OCI-LY7 (cell line): ENCODE measurements at regions not wholly inside any gene's neighbourhood (a gene's known extent, or its start where the extent isn't known, plus 50 kb on each side); places are given as distances from the start of the nearest gene placed in this dataset.

Source experiments
- BruUV-seq: library from RNA; stranded (reverse); fragments of 400-500 nt; replicated peaks from 2 replicates; lab custom pipeline; 2021; lab: Mats Ljungman, UMichigan
- CTCF ChIA-PET: fragments of 300-600 bp; sonication (Branson Sonifier 250); formaldehyde crosslinking; loops from one replicate; lab custom pipeline; 2022; ENCODE audit warnings: antibody characterized with exemption; ENCODE audit not compliant: unreplicated experiment; lab: Charles Lee
- POLR2A ChIA-PET: fragments of 300-600 bp; sonication (Branson Sonifier 250); formaldehyde crosslinking; loops from one replicate; lab custom pipeline; 2022; ENCODE audit warnings: antibody characterized with exemption; lab: Charles Lee
- DNase-seq: peaks from one replicate; pipeline ENCODE4 v3.0.0-alpha.2; 2015; ENCODE audit warnings: low spot score
- H2AFZ ChIP-seq: fragments of 200-600 bp; sonication (generic), shearing (Covaris generic); 2 replicates; pipeline ENCODE4 v1.6.1; 2014; ENCODE audit warnings: mild to moderate bottlenecking, antibody characterized with exemption, low read length, moderate library complexity
- H3K27ac ChIP-seq: fragments of 200-600 bp; sonication (generic); 2 replicates; pipeline ENCODE4 v1.5.1; 2014; ENCODE audit warnings: mixed run types, low read depth, mild to moderate bottlenecking, moderate library complexity, low read length, inconsistent platforms; ENCODE audit not compliant: poor library complexity, severe bottlenecking
- H3K36me3 ChIP-seq: fragments of 200-600 bp; sonication (generic); 2 replicates; pipeline ENCODE4 v1.6.1; 2014; ENCODE audit warnings: mild to moderate bottlenecking, antibody characterized with exemption, low read length, moderate library complexity, mixed read lengths; ENCODE audit not compliant: insufficient read depth
- H3K4me1 ChIP-seq: fragments of 200-600 bp; sonication (generic); 2 replicates; pipeline ENCODE4 v1.5.1; 2014; ENCODE audit warnings: mild to moderate bottlenecking, low read length; ENCODE audit not compliant: insufficient read depth, poor library complexity, severe bottlenecking
- H3K4me2 ChIP-seq: fragments of 200-600 bp; sonication (generic); 2 replicates; pipeline ENCODE4 v1.6.1; 2014; ENCODE audit warnings: mild to moderate bottlenecking, low read length
- H3K4me3 ChIP-seq: fragments of 200-600 bp; sonication (generic); 2 replicates; pipeline ENCODE4 v1.5.1; 2014; ENCODE audit warnings: mild to moderate bottlenecking, low read depth, low read length; ENCODE audit not compliant: poor library complexity, severe bottlenecking
- H3K79me2 ChIP-seq: fragments of 200-600 bp; sonication (generic); 2 replicates; pipeline ENCODE4 v1.6.1; 2016; ENCODE audit warnings: low read depth, mild to moderate bottlenecking, low read length, moderate library complexity, mixed read lengths; ENCODE audit not compliant: insufficient read depth
- H3K9me2 ChIP-seq: fragments of 200-600 bp; sonication (generic); 2 replicates; pipeline ENCODE4 v1.6.1; 2016; ENCODE audit warnings: mild to moderate bottlenecking, low read length, mixed read lengths; ENCODE audit not compliant: insufficient read depth
- H3K9me3 ChIP-seq: fragments of 200-600 bp; sonication (generic); 2 replicates; pipeline ENCODE4 v1.6.1; 2014; ENCODE audit warnings: mild to moderate bottlenecking, mixed run types, low read length, mixed read lengths
- H4K20me1 ChIP-seq: fragments of 200-600 bp; sonication (generic); 2 replicates; pipeline ENCODE4 v1.6.1; 2014; ENCODE audit warnings: mild to moderate bottlenecking, antibody characterized with exemption, low read length, moderate library complexity, mixed read lengths; ENCODE audit not compliant: insufficient read depth
- EZH2phosphoT487 ChIP-seq: fragments of 200-600 bp; sonication (generic); IDR thresholded peaks from 2 replicates; pipeline ENCODE4 v1.6.1; 2018; ENCODE audit warnings: low read depth, borderline replicate concordance, mild to moderate bottlenecking, mixed run types, antibody characterized with exemption, low read length, moderate library complexity, mixed read lengths
- intact Hi-C: fragments of 100-400 bp; cut with micrococcal nuclease; formaldehyde crosslinking; loops from one replicate; pipeline ENCODE4 v1.10.0; 2022; ENCODE audit not compliant: unreplicated experiment
- TF ChIP-seq, protein P1 (sequence below): fragments of 200-600 bp; sonication (generic); conservative IDR thresholded peaks from 2 replicates; pipeline ENCODE4 v1.5.1; 2014; ENCODE audit warnings: mild to moderate bottlenecking, antibody characterized with exemption, low read length, moderate library complexity, mixed read lengths

DNA sequence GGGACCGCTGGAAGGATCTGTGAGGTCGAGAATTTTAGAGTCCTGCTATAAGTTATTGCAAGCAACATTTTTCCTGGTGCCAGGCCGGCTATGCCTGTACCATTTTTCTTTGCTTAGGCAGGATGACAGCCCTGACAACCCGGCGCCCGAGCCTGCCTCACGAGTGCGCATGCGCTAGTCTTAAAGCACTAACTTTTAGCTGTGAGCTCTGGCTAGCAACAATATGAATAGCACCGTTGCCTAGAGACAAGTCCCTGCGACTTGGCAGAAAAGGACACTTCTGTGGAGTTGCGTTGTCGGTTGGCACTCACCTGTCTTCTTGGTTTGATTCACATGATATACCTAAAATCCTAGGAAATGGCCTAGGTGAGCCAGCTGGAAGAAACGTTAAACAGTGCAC, 663.4 kb upstream of the TSPY4 start:
- Histone ChIP-seq H3K4me1 (no peaks in the 10 kb centered on the region), H4K20me1 (no peaks in the 10 kb centered on the region), H3K79me2 (no peaks in the 10 kb centered on the region), H3K4me2 (no peak overlapping the region), H3K9me3 (no peaks in the 10 kb centered on the region), H3K4me3 (no peak overlapping the region), H3K36me3 (no peaks in the 10 kb centered on the region), H3K27ac (no peak overlapping the region), H3K9me2 (no peaks in the 10 kb centered on the region), H2AFZ (no peak overlapping the region)
- intact Hi-C loops = no loop called here
- no peak for DNase-seq
- ChIA-PET POLR2A (no interaction called here), CTCF (no interaction called here)
- no peak for TF ChIP-seq EZH2phosphoT487
- TF ChIP-seq, protein P1, sequence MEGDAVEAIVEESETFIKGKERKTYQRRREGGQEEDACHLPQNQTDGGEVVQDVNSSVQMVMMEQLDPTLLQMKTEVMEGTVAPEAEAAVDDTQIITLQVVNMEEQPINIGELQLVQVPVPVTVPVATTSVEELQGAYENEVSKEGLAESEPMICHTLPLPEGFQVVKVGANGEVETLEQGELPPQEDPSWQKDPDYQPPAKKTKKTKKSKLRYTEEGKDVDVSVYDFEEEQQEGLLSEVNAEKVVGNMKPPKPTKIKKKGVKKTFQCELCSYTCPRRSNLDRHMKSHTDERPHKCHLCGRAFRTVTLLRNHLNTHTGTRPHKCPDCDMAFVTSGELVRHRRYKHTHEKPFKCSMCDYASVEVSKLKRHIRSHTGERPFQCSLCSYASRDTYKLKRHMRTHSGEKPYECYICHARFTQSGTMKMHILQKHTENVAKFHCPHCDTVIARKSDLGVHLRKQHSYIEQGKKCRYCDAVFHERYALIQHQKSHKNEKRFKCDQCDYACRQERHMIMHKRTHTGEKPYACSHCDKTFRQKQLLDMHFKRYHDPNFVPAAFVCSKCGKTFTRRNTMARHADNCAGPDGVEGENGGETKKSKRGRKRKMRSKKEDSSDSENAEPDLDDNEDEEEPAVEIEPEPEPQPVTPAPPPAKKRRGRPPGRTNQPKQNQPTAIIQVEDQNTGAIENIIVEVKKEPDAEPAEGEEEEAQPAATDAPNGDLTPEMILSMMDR = no peak
- BruUV-seq = no TSS peak

DNA sequence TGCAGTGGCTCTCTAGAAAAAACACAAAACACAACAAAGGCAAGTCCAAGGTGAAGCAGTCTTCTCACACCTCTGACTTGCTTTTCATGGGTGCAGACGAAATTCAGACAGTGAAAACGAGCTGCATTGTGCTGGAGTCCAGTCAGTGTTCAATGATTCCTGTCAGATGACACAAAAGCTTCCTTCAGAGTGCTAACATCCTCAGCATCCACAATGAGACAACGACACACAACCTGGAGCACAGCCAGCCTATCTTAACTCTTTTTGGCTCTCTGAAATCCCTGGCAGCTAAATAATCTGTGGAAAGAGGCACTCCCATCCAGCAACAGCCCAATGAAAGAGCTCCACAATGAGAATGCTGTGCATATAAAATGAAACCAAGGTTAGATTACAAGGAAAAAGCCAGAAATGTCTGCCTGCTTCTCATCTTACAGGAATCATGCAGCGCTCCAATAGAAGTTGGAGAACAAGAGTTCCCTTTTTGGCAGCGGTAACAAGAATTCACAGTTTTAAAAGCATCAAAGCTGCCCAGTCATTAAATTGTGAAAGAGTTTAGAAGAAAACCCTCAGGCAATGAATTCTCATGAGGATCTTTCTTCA, 659.8 kb upstream of the TSPY4 start:
- H2AFZ ChIP-seq = no peak overlapping the region
- H3K79me2 ChIP-seq = no peaks in the 10 kb centered on the region
- no peak overlapping the region for H3K4me2 ChIP-seq
- H3K36me3 ChIP-seq = no peaks in the 10 kb centered on the region
- no peaks in the 10 kb centered on the region for H3K9me2 ChIP-seq
- no peaks in the 10 kb centered on the region for H4K20me1 ChIP-seq
- ChIA-PET POLR2A (no interaction called here), CTCF (no interaction called here)
- no peaks in the 10 kb centered on the region for H3K4me1 ChIP-seq
- no peaks in the 10 kb centered on the region for H3K9me3 ChIP-seq
- TF ChIP-seq EZH2phosphoT487 = no peak
- TF ChIP-seq, protein P1 = no peak
- no TSS peak for BruUV-seq
- H3K4me3 ChIP-seq = no peak overlapping the region
- no peak for DNase-seq
- intact Hi-C loops = no loop called here
- no peak overlapping the region for H3K27ac ChIP-seq

DNA sequence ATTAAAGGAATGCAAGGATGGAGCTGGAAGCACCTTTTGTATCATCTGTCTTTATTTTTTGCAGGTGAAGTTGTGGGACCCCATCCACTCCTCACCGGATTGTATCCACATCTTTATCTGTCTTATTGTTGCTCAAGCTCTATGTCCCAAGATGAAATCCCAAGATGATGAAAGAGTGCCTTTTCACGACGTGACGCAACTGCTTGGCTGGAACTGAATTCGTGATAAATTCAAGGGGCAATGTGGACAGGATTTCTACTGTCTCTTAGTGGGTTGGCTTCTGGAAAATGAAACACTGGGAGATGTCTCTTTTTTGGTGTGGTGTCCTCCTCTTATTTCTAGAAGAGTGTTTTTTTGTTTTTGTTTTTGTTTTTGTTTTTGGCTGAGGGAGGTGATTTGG, 650.1 kb upstream of the TSPY4 start:
- Histone ChIP-seq H3K4me2 (no peak overlapping the region), H3K9me2 (no peaks in the 10 kb centered on the region), H3K4me1 (no peaks in the 10 kb centered on the region), H3K9me3 (no peaks in the 10 kb centered on the region), H3K79me2 (no peaks in the 10 kb centered on the region), H2AFZ (no peak overlapping the region), H3K36me3 (no peaks in the 10 kb centered on the region), H3K27ac (no peak overlapping the region), H3K4me3 (no peak overlapping the region), H4K20me1 (no peaks in the 10 kb centered on the region)
- BruUV-seq = no TSS peak
- CTCF ChIA-PET = no interaction called here
- no peak for TF ChIP-seq EZH2phosphoT487
- TF ChIP-seq, protein P1 = no peak
- intact Hi-C loops = no loop called here
- POLR2A ChIA-PET = no interaction called here
- no peak for DNase-seq
